Peyer's patch (tissue), 4 donors: ENCODE measurements at regions not wholly inside any gene's neighbourhood (a gene's known extent, or its start where the extent isn't known, plus 50 kb on each side); places are given as distances from the start of the nearest gene placed in this dataset.
A peak's percentile ranks its signal among the peaks of the same experiment; 100 is the strongest.

Experiments used
- DNase-seq, 3 donors: peaks; one replicate each; pipeline ENCODE4 v3.0.0-alpha.2; 2017 to 2019
- H3K27ac ChIP-seq, 4 donors: fragments of 200-600 bp; sonication (generic); one replicate each; pipeline ENCODE4 v1.5.1; 2016 to 2019
- H3K27me3 ChIP-seq, 2 donors: fragments of 200-600 bp; sonication (generic); one replicate each; pipeline ENCODE4 v1.5.1; 2019
- H3K36me3 ChIP-seq, 3 donors: fragments of 200-600 bp; sonication (generic); one replicate each; pipeline ENCODE4 v1.5.1; 2016 to 2019
- H3K4me1 ChIP-seq, 4 donors: fragments of 200-600 bp; sonication (generic); one replicate each; pipeline ENCODE4 v1.5.1; 2016 to 2019
- H3K4me3 ChIP-seq, 4 donors: fragments of 200-600 bp; sonication (generic); 1 replicate in 3 of 4; 2 replicates in 1 of 4; pipeline ENCODE4 v1.5.1; 2016 to 2019; ENCODE audit warnings: mild to moderate bottlenecking in 1 of 4
- H3K9me3 ChIP-seq, 4 donors: fragments of 200-600 bp; sonication (generic); one replicate each; pipeline ENCODE4 v1.5.1; 2016 to 2019; ENCODE audit warnings: mild to moderate bottlenecking in 1 of 4
- CTCF ChIP-seq, 6 experiments: fragments of 450-650 bp in 4 of 6; fragments of 200-600 bp in 2 of 6; sonication (generic) in 1 of 6; IDR thresholded peaks; one replicate each; pipeline ENCODE4 v1.5.1; 2017 to 2019; ENCODE audit warnings: antibody characterized with exemption in 6 of 6, mild to moderate bottlenecking in 3 of 6, moderate library complexity in 1 of 6
- POLR2A ChIP-seq, 2 donors: fragments of 450-650 bp; IDR thresholded peaks; one replicate each; pipeline ENCODE4 v1.5.1; 2017; ENCODE audit warnings: antibody characterized with exemption in 2 of 2, mild to moderate bottlenecking in 2 of 2, moderate library complexity in 2 of 2

GRCh38 chr6:104256646-104257045 lies 603.1 kb downstream of the HACE1 start:
- no peaks in the 10 kb centered on the region for H3K36me3 ChIP-seq
- no peak overlapping the region for H3K27ac ChIP-seq
- H3K4me3 ChIP-seq, result no peak overlapping the region
- DNase-seq, result no peak
- H3K9me3 ChIP-seq, result no peaks in the 10 kb centered on the region
- no peaks in the 10 kb centered on the region for H3K4me1 ChIP-seq
- no peak for TF ChIP-seq CTCF (IDR thresholded peaks at IDR 0.05)
- TF ChIP-seq POLR2A (IDR thresholded peaks at IDR 0.05), result no peak
- no peaks in the 10 kb centered on the region for H3K27me3 ChIP-seq

GRCh38 chr6:104253236-104253635 lies 606.5 kb downstream of the HACE1 start:
- TF ChIP-seq CTCF (IDR thresholded peaks at IDR 0.05), result no peak
- no peak for TF ChIP-seq POLR2A (IDR thresholded peaks at IDR 0.05)
- Histone ChIP-seq H3K4me3 (no peak overlapping the region), H3K27ac (no peak overlapping the region), H3K36me3 (no peaks in the 10 kb centered on the region), H3K4me1 (no peaks in the 10 kb centered on the region), H3K9me3 (no peaks in the 10 kb centered on the region), H3K27me3 (no peaks in the 10 kb centered on the region)
- no peak for DNase-seq

GRCh38 chr6:104252276-104252675 lies 607.4 kb downstream of the HACE1 start:
- DNase-seq, result no peak
- Histone ChIP-seq H3K27ac (no peak overlapping the region), H3K4me1 (no peaks in the 10 kb centered on the region), H3K27me3 (no peaks in the 10 kb centered on the region), H3K4me3 (no peak overlapping the region), H3K9me3 (no peaks in the 10 kb centered on the region), H3K36me3 (no peaks in the 10 kb centered on the region)
- no peak for TF ChIP-seq POLR2A (IDR thresholded peaks at IDR 0.05)
- TF ChIP-seq CTCF (IDR thresholded peaks at IDR 0.05), result no peak

- no peaks in the 10 kb centered on the region for H3K9me3 ChIP-seq
- H3K4me1 ChIP-seq, result no peaks in the 10 kb centered on the region
- peak in 1 of 3 donors; percentile 32 for DNase-seq
- H3K27ac ChIP-seq, result no peak overlapping the region
- no peaks in the 10 kb centered on the region for H3K27me3 ChIP-seq
- TF ChIP-seq POLR2A (IDR thresholded peaks at IDR 0.05), result no peak
- TF ChIP-seq CTCF (IDR thresholded peaks at IDR 0.05), result no peak
- no peak overlapping the region for H3K4me3 ChIP-seq
- H3K36me3 ChIP-seq, result no peaks in the 10 kb centered on the region
These were observed 608.1 kb downstream of the HACE1 start for GRCh38 chr6:104251651-104252050.

GRCh38 chr6:104240865-104241264 lies 618.9 kb downstream of the HACE1 start:
- Histone ChIP-seq H3K27ac (no peak overlapping the region), H3K36me3 (no peaks in the 10 kb centered on the region), H3K9me3 (no peaks in the 10 kb centered on the region), H3K4me1 (no peaks in the 10 kb centered on the region), H3K4me3 (no peak overlapping the region), H3K27me3 (no peaks in the 10 kb centered on the region)
- TF ChIP-seq POLR2A (IDR thresholded peaks at IDR 0.05) (no peak), CTCF (IDR thresholded peaks at IDR 0.05) (no peak)
- no peak for DNase-seq

- no peaks in the 10 kb centered on the region for H3K36me3 ChIP-seq
- no peaks in the 10 kb centered on the region for H3K4me1 ChIP-seq
- no peak overlapping the region for H3K27ac ChIP-seq
- no peaks in the 10 kb centered on the region for H3K27me3 ChIP-seq
- H3K4me3 ChIP-seq, result no peak overlapping the region
- TF ChIP-seq POLR2A (IDR thresholded peaks at IDR 0.05) (no peak), CTCF (IDR thresholded peaks at IDR 0.05) (no peak)
- no peaks in the 10 kb centered on the region for H3K9me3 ChIP-seq
- no peak for DNase-seq
These were observed 619.7 kb downstream of the HACE1 start for GRCh38 chr6:104239971-104240370.
